T-cell (primary cell): ENCODE measurements at regions not wholly inside any gene's neighbourhood (a gene's known extent, or its start where the extent isn't known, plus 50 kb on each side); places are given as distances from the start of the nearest gene placed in this dataset.

ENCODE experiments used
- ATAC-seq, 4 experiments: fragments of 200-7000 bp in 3 of 4; fragments of 150-1000 bp in 1 of 4; cut with Tn5 transposase; replicated peaks in 1 of 4; 1 replicate in 3 of 4; 2 replicates in 1 of 4; pipeline ENCODE4 v1.10.0; 2021; ENCODE audit warnings: moderate library complexity in 3 of 4, mild to moderate bottlenecking in 2 of 4, moderate number of reproducible peaks in 1 of 4
- CTCF ChIA-PET, 2 donors: fragments of 300-600 bp; sonication (Branson Sonifier 250); formaldehyde crosslinking; loops; one replicate each; lab custom pipeline; 2022; ENCODE audit warnings: antibody characterized with exemption in 2 of 2; lab: Charles Lee
- POLR2A ChIA-PET, 2 donors: fragments of 300-600 bp; sonication (Branson Sonifier 250); formaldehyde crosslinking; loops; one replicate each; lab custom pipeline; 2022; ENCODE audit warnings: antibody characterized with exemption in 2 of 2; lab: Charles Lee
- DNase-seq, 35 experiments: peaks; one replicate each; pipeline versions ENCODE4 v3.0.0 to v3.0.0-alpha.2; 2013 to 2023
- H3K27ac ChIP-seq: one replicate; pipeline ENCODE4 v1.5.1; 2013; ENCODE audit warnings: low read length
- H3K27me3 ChIP-seq, 2 experiments: replicated peaks in 1 of 2; 1 replicate in 1 of 2; 2 replicates in 1 of 2; pipeline versions ENCODE4 v1.6.1 to v1.7.0; 2013; ENCODE audit warnings: low read length in 1 of 2, mixed read lengths in 1 of 2; ENCODE audit not compliant: control insufficient read depth in 2 of 2, insufficient read depth in 2 of 2; ENCODE audit errors: extremely low read depth in 1 of 2
- H3K36me3 ChIP-seq, 2 donors: 1 replicate in 1 of 2; 2 replicates in 1 of 2; pipeline versions ENCODE4 v1.6.1 to v1.7.0; 2013; ENCODE audit warnings: low read length in 1 of 2; ENCODE audit not compliant: control insufficient read depth in 2 of 2, insufficient read depth in 1 of 2; ENCODE audit errors: extremely low read depth in 1 of 2
- H3K4me1 ChIP-seq, 2 experiments: 1 replicate in 1 of 2; 2 replicates in 1 of 2; pipeline versions ENCODE4 v1.6.1 to v1.7.0; 2013; ENCODE audit warnings: low read length in 2 of 2, mixed read lengths in 1 of 2; ENCODE audit not compliant: insufficient read depth in 2 of 2, control insufficient read depth in 1 of 2; ENCODE audit errors: extremely low read depth in 1 of 2
- H3K4me3 ChIP-seq, 2 donors: 1 replicate in 1 of 2; 2 replicates in 1 of 2; pipeline versions ENCODE4 v1.5.1 to v1.7.0; 2013; ENCODE audit warnings: mild to moderate bottlenecking in 2 of 2, low read length in 1 of 2, moderate library complexity in 1 of 2; ENCODE audit not compliant: control insufficient read depth in 1 of 2; ENCODE audit errors: extremely low read depth in 1 of 2
- H3K9me3 ChIP-seq: 2 replicates; pipeline ENCODE4 v1.7.0; 2013
- H3K27ac Mint-ChIP-seq, 2 donors: one replicate each; pipeline ENCODE4 v1.8.0; 2020 to 2021; ENCODE audit warnings: mild to moderate bottlenecking in 2 of 2, mixed read lengths in 2 of 2
- H3K27me3 Mint-ChIP-seq, 2 donors: one replicate each; pipeline ENCODE4 v1.8.0; 2021 to 2022; ENCODE audit warnings: mixed read lengths in 2 of 2
- H3K36me3 Mint-ChIP-seq: one replicate; pipeline ENCODE4 v1.8.0; 2021; ENCODE audit warnings: mixed read lengths
- H3K4me1 Mint-ChIP-seq, 3 donors: one replicate each; pipeline ENCODE4 v1.8.0; 2020 to 2022; ENCODE audit warnings: mixed read lengths in 3 of 3, mild to moderate bottlenecking in 1 of 3
- H3K4me3 Mint-ChIP-seq, 3 donors: one replicate each; pipeline ENCODE4 v1.8.0; 2020 to 2022; ENCODE audit warnings: mild to moderate bottlenecking in 3 of 3, mixed read lengths in 3 of 3, moderate library complexity in 3 of 3
- H3K9me3 Mint-ChIP-seq, 3 donors: one replicate each; pipeline ENCODE4 v1.8.0; 2020 to 2022; ENCODE audit warnings: mixed read lengths in 3 of 3
- WGBS: methylation state at CpG from one replicate; pipeline ENCODE4 v1.1.5; 2013; ENCODE audit warnings: missing lambda C conversion rate; ENCODE audit not compliant: insufficient coverage; 5-methylcytosine and 5-hydroxymethylcytosine counted together

GRCh38 chr13:40445557-40445990, 220.9 kb downstream of the FOXO1 start:
- H3K4me3 Mint-ChIP-seq, result no peak overlapping the region
- peak in 2 of 4 experiments; percentile 27 to 48 for ATAC-seq
- H3K27ac Mint-ChIP-seq, result peak overlapping the region in 1 of 2 donors; percentile 53

GRCh38 chr13:40446365-40446764, 220.1 kb downstream of the FOXO1 start:
- peaks cover 0 to 2% of the 10 kb centered on the region in 2 experiments for H3K27me3 ChIP-seq
- H3K4me3 ChIP-seq, result no peak overlapping the region
- peaks cover 5 to 8% (median 5%) of the 10 kb centered on the region in 3 donors for H3K9me3 Mint-ChIP-seq
- no peaks in the 10 kb centered on the region for H3K27me3 Mint-ChIP-seq
- no peak overlapping the region for H3K27ac ChIP-seq
- DNase-seq, result no peak
- ATAC-seq, result no peak
- H3K27ac Mint-ChIP-seq, result no peak overlapping the region
- H3K4me3 Mint-ChIP-seq, result no peak overlapping the region
- peaks cover 0 to 8% of the 10 kb centered on the region in 2 experiments for H3K4me1 ChIP-seq
- H3K4me1 Mint-ChIP-seq, result peaks cover 8 to 22% (median 20%) of the 10 kb centered on the region in 3 donors
- no peaks in the 10 kb centered on the region for H3K36me3 ChIP-seq
- POLR2A ChIA-PET, result no interaction called here
- H3K9me3 ChIP-seq, result no peaks in the 10 kb centered on the region
- no CpG with 5 or more reads among the region's 2 CpGs for WGBS
- CTCF ChIA-PET, result no interaction called here
- H3K36me3 Mint-ChIP-seq, result peaks cover 4% of the 10 kb centered on the region

More at GRCh38 chr13:40445557-40445990, 220.9 kb downstream of the FOXO1 start:
- Mint-ChIP-seq H3K36me3 (peaks cover 4% of the 10 kb centered on the region), H3K4me1 (peaks cover 8 to 22% (median 20%) of the 10 kb centered on the region in 3 donors), H3K27me3 (no peaks in the 10 kb centered on the region), H3K9me3 (peaks cover 5 to 8% (median 5%) of the 10 kb centered on the region in 3 donors)
- Histone ChIP-seq H3K4me3 (no peak overlapping the region), H3K36me3 (no peaks in the 10 kb centered on the region), H3K4me1 (peaks cover 0 to 8% of the 10 kb centered on the region in 2 experiments), H3K27me3 (peaks cover 0 to 2% of the 10 kb centered on the region in 2 experiments), H3K27ac (no peak overlapping the region), H3K9me3 (no peaks in the 10 kb centered on the region)
- ChIA-PET POLR2A (interaction anchor here in 1 of 2 donors (0.6 kb wide), 1 partner anchor 209 kb away, joined by 7 read pairs; no protein-coding TSS in a partner anchor), CTCF (no interaction called here)
- WGBS, result 27% methylated on average over 3 of the region's 11 CpGs
- peak in 4 of 35 experiments; percentile 4 to 51 (median 12) for DNase-seq

GRCh38 chr13:40447857-40448256, 218.6 kb downstream of the FOXO1 start:
- Mint-ChIP-seq H3K27ac (no peak overlapping the region), H3K4me1 (peaks cover 8 to 28% (median 25%) of the 10 kb centered on the region in 3 donors), H3K36me3 (peaks cover 4% of the 10 kb centered on the region), H3K4me3 (no peak overlapping the region), H3K9me3 (peaks cover 5 to 8% (median 5%) of the 10 kb centered on the region in 3 donors), H3K27me3 (no peaks in the 10 kb centered on the region)
- POLR2A ChIA-PET, result interaction anchor here in 1 of 2 donors (0.6 kb wide), 1 partner anchor 34 kb away, joined by 3 read pairs; no protein-coding TSS in a partner anchor
- DNase-seq (no peak), ATAC-seq (no peak)
- Histone ChIP-seq H3K4me1 (peaks cover 0 to 8% of the 10 kb centered on the region in 2 experiments), H3K27me3 (peaks cover 0 to 2% of the 10 kb centered on the region in 2 experiments), H3K4me3 (no peak overlapping the region), H3K9me3 (no peaks in the 10 kb centered on the region), H3K36me3 (no peaks in the 10 kb centered on the region), H3K27ac (no peak overlapping the region)
- CTCF ChIA-PET, result no interaction called here
- 100% methylated on average over 1 of the region's 3 CpGs for WGBS

- H3K4me1 Mint-ChIP-seq, result peaks cover 3 to 27% (median 19%) of the 10 kb centered on the region in 3 donors
- no peak overlapping the region for H3K27ac Mint-ChIP-seq
- H3K27me3 ChIP-seq, result no peaks in the 10 kb centered on the region
- H3K4me3 ChIP-seq, result no peak overlapping the region
- ATAC-seq, result no peak
- WGBS, result 85% methylated on average over 5 of the region's 5 CpGs
- DNase-seq, result no peak
- H3K27ac ChIP-seq, result no peak overlapping the region
- peaks cover 4% of the 10 kb centered on the region for H3K36me3 Mint-ChIP-seq
- H3K4me1 ChIP-seq, result no peaks in the 10 kb centered on the region
- no peaks in the 10 kb centered on the region for H3K9me3 ChIP-seq
- H3K9me3 Mint-ChIP-seq, result peaks cover 5 to 8% (median 5%) of the 10 kb centered on the region in 3 donors
- no peaks in the 10 kb centered on the region for H3K27me3 Mint-ChIP-seq
- no peak overlapping the region for H3K4me3 Mint-ChIP-seq
- H3K36me3 ChIP-seq, result no peaks in the 10 kb centered on the region
- ChIA-PET POLR2A (interaction anchor here in 1 of 2 donors (0.7 kb wide), 1 partner anchor 167 kb away, joined by 3 read pairs; no protein-coding TSS in a partner anchor), CTCF (interaction anchor here in 1 of 2 donors (0.7 kb wide), 1 partner anchor 11 kb away, joined by 3 read pairs; no protein-coding TSS in a partner anchor)
Observed at GRCh38 chr13:40452038-40452666, 214.3 kb downstream of the FOXO1 start.

- H3K36me3 ChIP-seq, result no peaks in the 10 kb centered on the region
- no peak overlapping the region for H3K27ac ChIP-seq
- no peaks in the 10 kb centered on the region for H3K27me3 Mint-ChIP-seq
- DNase-seq, result no peak
- CTCF ChIA-PET, result interaction anchor here in 1 of 2 donors (0.6 kb wide), 1 partner anchor 305 kb away, joined by 3 read pairs; no protein-coding TSS in a partner anchor
- H3K27ac Mint-ChIP-seq, result no peak overlapping the region
- POLR2A ChIA-PET, result interaction anchor here in 1 of 2 donors (0.7 kb wide), 1 partner anchor 167 kb away, joined by 3 read pairs; no protein-coding TSS in a partner anchor
- peaks cover 4% of the 10 kb centered on the region for H3K36me3 Mint-ChIP-seq
- no peaks in the 10 kb centered on the region for H3K9me3 ChIP-seq
- H3K4me1 ChIP-seq, result no peaks in the 10 kb centered on the region
- peaks cover 3 to 25% (median 19%) of the 10 kb centered on the region in 3 donors for H3K4me1 Mint-ChIP-seq
- H3K9me3 Mint-ChIP-seq, result peaks cover 5 to 8% (median 5%) of the 10 kb centered on the region in 3 donors
- H3K4me3 Mint-ChIP-seq, result no peak overlapping the region
- no peaks in the 10 kb centered on the region for H3K27me3 ChIP-seq
- no peak overlapping the region for H3K4me3 ChIP-seq
- no CpG with 5 or more reads among the region's 3 CpGs for WGBS
- no peak for ATAC-seq
Observed at GRCh38 chr13:40452741-40453334, 213.6 kb downstream of the FOXO1 start.

- no peak overlapping the region for H3K4me3 ChIP-seq
- no peak overlapping the region for H3K27ac ChIP-seq
- DNase-seq (no peak), ATAC-seq (no peak)
- H3K4me1 ChIP-seq, result no peaks in the 10 kb centered on the region
- H3K36me3 ChIP-seq, result no peaks in the 10 kb centered on the region
- H3K4me3 Mint-ChIP-seq, result no peak overlapping the region
- ChIA-PET CTCF (interaction anchor here in 1 of 2 donors (0.6 kb wide), 1 partner anchor 304 kb away, joined by 3 read pairs; no protein-coding TSS in a partner anchor), POLR2A (no interaction called here)
- no peak overlapping the region for H3K27ac Mint-ChIP-seq
- H3K27me3 Mint-ChIP-seq, result no peaks in the 10 kb centered on the region
- peaks cover 4% of the 10 kb centered on the region for H3K36me3 Mint-ChIP-seq
- no peaks in the 10 kb centered on the region for H3K9me3 ChIP-seq
- no peaks in the 10 kb centered on the region for H3K27me3 ChIP-seq
- H3K9me3 Mint-ChIP-seq, result peaks cover 5 to 8% (median 5%) of the 10 kb centered on the region in 3 donors
- H3K4me1 Mint-ChIP-seq, result peaks cover 1 to 21% (median 15%) of the 10 kb centered on the region in 3 donors
- WGBS, result 100% methylated on average over 4 of the region's 6 CpGs
Observed at GRCh38 chr13:40453351-40454021, 213.0 kb downstream of the FOXO1 start.
